ENCODE measurements at regions not wholly inside any gene's neighbourhood (a gene's known extent, or its start where the extent isn't known, plus 50 kb on each side); places are given as distances from the start of the nearest gene placed in this dataset.
A peak's percentile ranks its signal among the peaks of the same experiment; 100 is the strongest.

- TF ChIP-seq, protein P1, sequence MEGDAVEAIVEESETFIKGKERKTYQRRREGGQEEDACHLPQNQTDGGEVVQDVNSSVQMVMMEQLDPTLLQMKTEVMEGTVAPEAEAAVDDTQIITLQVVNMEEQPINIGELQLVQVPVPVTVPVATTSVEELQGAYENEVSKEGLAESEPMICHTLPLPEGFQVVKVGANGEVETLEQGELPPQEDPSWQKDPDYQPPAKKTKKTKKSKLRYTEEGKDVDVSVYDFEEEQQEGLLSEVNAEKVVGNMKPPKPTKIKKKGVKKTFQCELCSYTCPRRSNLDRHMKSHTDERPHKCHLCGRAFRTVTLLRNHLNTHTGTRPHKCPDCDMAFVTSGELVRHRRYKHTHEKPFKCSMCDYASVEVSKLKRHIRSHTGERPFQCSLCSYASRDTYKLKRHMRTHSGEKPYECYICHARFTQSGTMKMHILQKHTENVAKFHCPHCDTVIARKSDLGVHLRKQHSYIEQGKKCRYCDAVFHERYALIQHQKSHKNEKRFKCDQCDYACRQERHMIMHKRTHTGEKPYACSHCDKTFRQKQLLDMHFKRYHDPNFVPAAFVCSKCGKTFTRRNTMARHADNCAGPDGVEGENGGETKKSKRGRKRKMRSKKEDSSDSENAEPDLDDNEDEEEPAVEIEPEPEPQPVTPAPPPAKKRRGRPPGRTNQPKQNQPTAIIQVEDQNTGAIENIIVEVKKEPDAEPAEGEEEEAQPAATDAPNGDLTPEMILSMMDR (IDR thresholded peaks at IDR 0.05; ENCODE audit: control insufficient read depth, insufficient read depth, low read depth, low read length, missing control alignments): no peak
- no peak for DNase-seq (ENCODE audit: low read depth)
Observed at GRCh38 chr10:113453351-113453750, 99.5 kb upstream of the HABP2 start.

DNA sequence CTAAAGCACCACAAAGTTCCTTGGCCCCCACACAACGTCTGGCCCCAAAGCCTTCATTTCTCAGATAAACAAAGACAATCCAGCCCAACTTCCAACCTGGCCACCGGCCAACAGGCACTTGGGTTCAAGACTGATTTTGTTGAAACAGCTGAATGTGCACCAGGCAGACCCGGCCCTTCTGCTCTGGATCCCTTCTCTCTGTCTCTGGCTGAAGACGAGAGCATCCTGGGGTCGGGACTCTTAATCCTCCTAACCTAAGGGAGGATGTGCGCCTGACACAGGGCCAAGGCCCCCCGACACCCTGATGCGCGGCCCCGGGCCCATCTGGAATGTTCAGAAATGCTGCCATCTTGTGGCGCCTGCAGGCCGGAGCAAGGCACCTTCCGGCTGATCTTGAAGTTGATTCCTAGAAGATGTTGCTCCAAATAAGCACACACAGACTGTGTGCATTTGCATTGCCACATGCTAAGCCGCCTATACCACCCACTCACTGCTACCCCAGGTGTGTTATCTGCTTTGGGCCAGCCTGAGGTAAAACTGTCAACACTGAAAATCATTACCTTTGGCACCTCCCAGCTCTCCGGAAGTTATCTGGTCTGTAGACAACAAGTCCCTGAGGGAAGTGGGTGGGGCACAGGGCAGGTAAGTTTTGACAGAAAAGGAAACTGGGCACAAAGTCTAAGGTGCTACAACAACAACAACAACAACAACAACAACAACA, 98.4 kb upstream of the HABP2 start:
- no peak overlapping the region for H3K4me3 ChIP-seq (ENCODE audit: control insufficient read depth, low read depth, low read length)
- DNase-seq (ENCODE audit: low read depth): no peak

More at GRCh38 chr10:113453351-113453750, 99.5 kb upstream of the HABP2 start:
- H3K4me3 ChIP-seq (ENCODE audit: control insufficient read depth, low read depth, low read length): no peak overlapping the region

DNA sequence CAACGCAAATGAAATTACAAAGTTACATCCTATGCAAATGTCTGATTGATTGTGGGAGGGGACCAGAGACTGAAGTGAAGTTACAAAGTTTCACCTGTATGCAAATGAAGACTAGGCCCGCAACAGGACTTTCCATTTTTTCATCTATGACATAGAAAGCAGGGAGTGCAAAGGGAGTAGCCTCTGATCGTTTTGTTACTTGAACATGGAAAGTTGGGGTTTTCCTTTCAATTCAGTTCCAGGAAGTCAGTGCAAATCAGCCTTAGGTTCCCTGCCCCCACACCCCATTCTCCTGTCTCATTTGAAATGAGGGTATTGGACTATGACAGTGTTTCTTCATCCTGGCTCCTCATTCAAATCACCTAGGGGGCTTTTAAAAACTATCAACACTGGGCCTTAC, 96.9 kb upstream of the HABP2 start:
- DNase-seq (ENCODE audit: low read depth): no peak
- TF ChIP-seq, protein P1 (IDR thresholded peaks at IDR 0.05; ENCODE audit: control insufficient read depth, insufficient read depth, low read depth, low read length, missing control alignments): no peak
- no peak overlapping the region for H3K4me3 ChIP-seq (ENCODE audit: control insufficient read depth, low read depth, low read length)

More for the DNA sequence above, 98.4 kb upstream of the HABP2 start:
- TF ChIP-seq, protein P1 (IDR thresholded peaks at IDR 0.05; ENCODE audit: control insufficient read depth, insufficient read depth, low read depth, low read length, missing control alignments): peak; percentile 86

GRCh38 chr10:113456741-113457140, 96.1 kb upstream of the HABP2 start:
- TF ChIP-seq, protein P1 (IDR thresholded peaks at IDR 0.05; ENCODE audit: control insufficient read depth, insufficient read depth, low read depth, low read length, missing control alignments): no peak

GRCh38 chr10:113457408-113457807, 95.4 kb upstream of the HABP2 start:
- H3K4me3 ChIP-seq (ENCODE audit: control insufficient read depth, low read depth, low read length): no peak overlapping the region
- TF ChIP-seq, protein P1 (IDR thresholded peaks at IDR 0.05; ENCODE audit: control insufficient read depth, insufficient read depth, low read depth, low read length, missing control alignments): no peak
- no peak for DNase-seq (ENCODE audit: low read depth)

More at GRCh38 chr10:113456741-113457140, 96.1 kb upstream of the HABP2 start:
- no peak overlapping the region for H3K4me3 ChIP-seq (ENCODE audit: control insufficient read depth, low read depth, low read length)
- no peak for DNase-seq (ENCODE audit: low read depth)

GRCh38 chr10:113458451-113458850, 94.4 kb upstream of the HABP2 start:
- H3K4me3 ChIP-seq (ENCODE audit: control insufficient read depth, low read depth, low read length): no peak overlapping the region
- TF ChIP-seq, protein P1 (IDR thresholded peaks at IDR 0.05; ENCODE audit: control insufficient read depth, insufficient read depth, low read depth, low read length, missing control alignments): no peak
- DNase-seq (ENCODE audit: low read depth): no peak

Data from AG09309 (cell line).